GM18498 (cell line): ENCODE measurements at regions not wholly inside any gene's neighbourhood (a gene's known extent, or its start where the extent isn't known, plus 50 kb on each side); places are given as distances from the start of the nearest gene placed in this dataset.

ENCODE experiments used
- ATAC-seq: cut with Tn5 transposase; IDR thresholded peaks from one replicate; pipeline ENCODE4 v1.9.1; 2021; ENCODE audit warnings: mild to moderate bottlenecking, moderate library complexity; ENCODE audit not compliant: unreplicated experiment

DNA sequence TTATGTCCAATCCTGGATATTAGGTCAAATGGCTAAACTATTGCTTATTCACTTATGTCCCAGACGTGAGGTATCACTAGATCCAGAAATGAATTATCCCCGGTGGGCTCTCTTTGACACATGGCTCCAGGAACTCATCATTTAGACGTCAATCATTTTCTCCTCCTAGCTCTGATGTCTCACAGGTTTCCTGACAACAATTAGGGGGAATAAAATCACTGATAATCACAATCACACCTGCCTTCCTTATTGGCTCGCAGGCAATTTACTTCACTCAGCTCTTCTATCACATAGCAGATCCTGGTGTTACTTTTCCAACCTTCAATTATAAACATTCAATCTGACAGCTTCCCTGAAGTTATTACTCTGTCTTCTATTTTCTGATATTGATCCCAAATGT is 634.0 kb upstream of the TENM4 start:
- no peak for ATAC-seq

DNA sequence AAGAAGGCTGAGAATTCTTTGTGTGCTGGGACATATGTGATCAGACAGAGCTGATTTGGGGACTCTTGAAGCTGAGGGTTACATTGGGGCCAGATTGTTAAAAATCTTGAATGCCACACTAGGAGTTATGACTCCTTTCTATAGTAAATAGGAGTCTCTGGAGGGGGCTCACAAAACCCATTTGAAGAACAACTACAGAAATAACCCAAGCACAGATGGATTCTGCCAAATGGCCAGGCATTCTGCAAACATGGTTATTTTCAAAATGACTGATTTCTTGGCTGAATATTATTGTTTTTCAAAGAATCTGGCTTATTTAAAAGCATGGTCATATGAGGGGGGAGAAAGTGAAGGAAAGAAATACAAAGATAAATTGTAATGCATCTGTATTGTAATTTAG is 625.5 kb upstream of the TENM4 start:
- ATAC-seq = no peak

DNA sequence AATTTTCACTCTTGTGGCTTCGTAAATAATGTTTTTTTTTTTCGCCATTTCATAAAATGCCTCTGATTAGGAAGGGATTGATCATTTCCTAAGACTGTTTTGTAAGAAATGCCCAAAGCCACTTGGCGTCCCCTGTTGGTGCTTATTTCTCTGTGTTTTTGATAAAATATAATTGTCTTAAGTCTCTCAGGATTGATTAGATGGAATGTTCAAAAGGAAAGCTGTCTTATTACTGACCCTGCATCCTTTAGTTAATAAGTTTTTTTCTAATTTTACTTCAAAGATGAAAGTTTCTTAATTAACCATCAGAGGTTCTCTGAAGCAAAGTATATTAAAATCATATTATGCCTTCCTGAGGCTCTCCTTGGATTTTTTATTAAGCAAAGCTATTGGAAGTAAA is 624.3 kb upstream of the TENM4 start:
- ATAC-seq = no peak

DNA sequence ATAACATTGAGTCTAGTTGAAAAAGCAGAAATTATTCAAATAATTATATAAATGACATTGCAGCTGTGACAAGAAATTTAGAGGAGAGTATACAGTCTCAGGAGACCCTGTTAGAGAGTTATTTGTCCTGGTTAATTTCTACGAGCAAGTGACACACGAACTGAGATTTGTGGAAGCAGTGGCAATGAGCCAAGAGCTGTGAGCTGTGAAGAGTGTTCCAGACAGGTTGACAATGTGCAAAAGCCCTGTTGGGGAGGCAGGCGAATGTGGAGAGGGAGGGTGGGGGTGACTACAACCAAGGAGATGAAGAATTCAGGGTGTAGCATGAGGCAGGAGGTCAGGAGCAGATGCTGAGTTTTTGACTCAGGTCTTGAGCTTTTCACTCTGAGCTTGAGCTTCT is 620.2 kb upstream of the TENM4 start:
- no peak for ATAC-seq

DNA sequence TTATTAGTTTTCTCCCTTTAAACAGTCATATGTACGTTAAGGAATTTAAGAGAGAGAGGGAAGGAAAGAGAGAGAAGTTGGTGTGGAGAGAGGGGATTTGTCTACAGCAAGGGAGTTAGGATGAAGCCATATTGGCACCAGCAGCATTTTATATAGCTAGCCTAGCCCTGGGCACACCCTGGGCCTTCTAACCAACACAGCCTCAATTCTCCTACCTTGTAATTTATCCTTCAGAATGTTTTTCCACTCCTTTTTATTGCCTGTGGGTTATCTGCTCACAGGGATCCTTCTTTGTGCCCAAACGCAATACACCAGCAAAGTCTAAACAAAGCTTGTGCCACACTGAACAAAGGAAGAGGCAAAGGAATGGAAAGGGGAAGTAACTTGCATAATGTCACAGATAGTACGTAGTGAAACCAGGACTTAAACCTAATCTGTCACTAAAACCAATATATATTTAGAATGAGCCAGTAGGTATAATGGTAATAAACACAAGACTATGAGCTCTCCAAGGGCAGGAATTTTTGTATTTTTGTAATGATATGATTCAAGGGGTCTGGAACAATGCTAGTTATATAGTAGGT is 613.8 kb upstream of the TENM4 start:
- no peak for ATAC-seq

DNA sequence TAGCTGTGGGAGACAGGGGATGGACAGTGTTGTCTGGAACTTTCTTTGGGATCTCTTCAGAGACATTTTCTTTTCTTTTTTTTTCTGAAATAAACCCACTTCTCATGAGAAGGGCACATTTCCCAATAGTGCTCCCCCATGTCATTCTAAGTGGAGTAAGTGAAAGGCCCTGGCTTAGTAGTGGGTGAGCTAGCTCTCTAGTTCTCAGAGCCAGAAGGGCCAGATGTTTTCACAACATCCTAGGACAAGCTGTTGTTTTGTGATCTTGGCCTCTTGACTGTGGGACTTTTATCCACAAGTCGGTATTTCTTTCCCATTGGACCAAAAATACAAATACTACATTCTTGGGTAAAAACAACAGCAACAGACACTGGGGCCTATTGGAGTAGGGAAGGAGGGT is 607.7 kb upstream of the TENM4 start:
- ATAC-seq = no peak

DNA sequence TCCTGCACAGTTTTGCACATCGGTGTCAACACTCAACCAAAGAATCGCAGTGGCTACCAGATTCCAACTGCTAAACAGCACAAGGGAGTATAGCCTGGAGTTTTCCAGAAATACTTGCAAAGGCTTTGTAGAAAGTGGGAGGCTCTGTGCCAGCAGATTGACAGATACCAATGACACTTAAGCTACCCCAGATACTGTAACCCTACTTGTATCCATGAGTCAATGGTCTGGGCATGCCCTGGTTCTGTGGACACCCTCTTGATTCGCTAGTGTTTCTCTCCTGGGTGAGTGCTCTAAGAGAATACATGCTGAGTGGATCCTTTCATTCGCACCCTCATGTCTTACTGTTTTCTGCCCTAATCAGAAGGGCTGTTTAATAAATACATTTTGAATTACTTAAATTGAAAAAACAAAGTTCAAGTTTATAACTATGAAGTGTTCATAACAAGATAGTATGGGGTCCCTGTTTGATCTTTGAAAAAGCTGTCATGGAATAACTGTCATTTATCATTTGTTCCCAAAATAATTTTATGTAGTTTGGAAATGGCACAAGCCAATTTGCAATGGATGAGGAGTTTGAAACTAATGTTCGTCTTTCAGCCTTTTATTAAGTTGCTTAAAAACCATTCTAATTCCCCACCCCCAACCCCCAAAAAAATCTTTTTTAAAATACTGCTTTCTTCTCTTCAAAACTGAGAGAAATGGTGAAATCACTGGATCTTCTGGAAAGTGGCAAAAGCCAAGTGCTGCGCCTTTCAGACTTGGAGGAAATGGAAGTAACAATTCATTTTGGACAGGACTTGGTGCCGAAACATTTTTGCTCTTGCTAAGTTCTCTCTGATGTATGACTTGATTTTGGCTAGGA is 600.5 kb upstream of the TENM4 start:
- no peak for ATAC-seq

DNA sequence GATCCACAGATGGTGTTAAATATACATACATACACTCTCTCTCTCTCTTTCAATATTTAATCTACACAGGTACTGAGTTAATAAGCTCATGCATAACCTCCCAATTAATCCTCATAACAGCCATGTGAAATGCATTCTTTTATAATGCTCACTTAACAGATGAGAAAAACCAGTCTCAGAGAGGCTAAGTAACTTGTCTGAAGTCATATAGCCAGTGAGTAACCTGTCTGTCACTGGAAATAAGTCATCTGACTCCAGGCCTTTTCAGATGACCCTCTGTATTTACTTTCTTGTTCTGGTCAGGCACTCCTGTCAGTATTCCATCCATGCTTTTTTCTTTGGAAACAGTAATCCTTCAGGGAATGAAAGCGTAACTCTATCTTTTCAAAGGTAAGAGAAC is 594.0 kb upstream of the TENM4 start:
- ATAC-seq = no peak

DNA sequence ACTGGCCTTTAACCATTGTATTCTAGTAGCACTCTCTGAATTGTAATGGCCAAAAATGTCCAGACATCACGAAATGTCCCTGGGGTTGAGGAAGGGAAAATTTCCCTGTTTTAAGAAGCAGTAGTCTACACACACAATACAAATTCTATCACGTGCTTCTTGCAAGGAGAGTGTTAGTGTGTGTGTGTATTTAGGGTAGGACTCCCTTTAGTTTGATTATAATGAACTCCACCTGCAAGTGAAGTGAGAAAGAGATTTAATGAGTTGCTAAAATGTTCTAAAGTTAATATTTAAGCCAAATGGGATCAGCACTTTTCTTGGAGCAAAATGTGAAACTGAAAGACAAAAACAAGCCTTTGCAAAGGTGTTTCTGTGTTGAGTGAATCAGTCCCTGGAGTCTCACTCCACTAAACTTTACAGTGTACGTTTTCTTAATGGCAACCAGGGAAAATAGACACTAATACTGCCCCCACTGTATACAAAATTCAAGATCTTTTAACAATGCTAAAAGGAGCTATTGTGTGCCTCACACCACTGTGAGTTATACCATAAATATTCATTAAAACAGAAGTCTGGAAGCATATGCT is 590.3 kb upstream of the TENM4 start:
- ATAC-seq = no peak

DNA sequence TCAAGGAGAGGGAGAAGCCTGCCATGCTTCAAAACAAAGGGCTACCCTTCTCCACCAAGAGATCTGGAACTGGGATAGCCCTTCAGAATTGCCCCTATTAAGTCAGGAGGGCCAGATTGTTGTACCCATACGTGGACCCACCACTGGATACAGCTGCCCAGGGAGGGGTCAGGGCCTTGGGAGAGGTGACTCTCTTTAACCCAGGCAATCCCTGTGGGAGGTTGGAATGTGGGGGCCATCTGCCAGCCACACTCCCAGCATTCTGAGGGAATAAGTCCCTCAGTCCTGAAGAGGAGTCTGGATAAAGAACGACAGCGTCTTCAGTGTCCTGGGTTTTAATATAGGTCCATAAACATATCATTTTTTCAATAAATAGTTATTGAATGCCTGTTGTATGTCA is 588.2 kb upstream of the TENM4 start:
- ATAC-seq = no peak

DNA sequence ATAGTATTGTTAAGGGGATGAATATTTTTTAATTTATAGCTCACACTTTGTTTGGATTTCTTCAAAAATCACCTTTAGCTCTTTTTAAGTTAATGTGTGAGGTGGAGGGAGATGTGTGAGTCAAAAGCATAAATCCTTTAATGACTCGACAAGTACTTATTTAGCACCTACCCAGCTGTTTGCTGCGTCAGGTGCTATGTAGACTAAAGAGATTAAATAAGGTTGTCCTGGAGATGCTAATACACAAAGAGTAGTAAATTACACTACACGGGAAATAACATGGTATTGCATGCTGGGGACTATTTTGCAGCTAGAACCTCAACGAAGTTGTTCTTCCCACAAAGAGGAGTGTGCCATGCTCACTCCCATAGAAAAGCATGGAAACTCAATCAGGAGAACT is 583.3 kb upstream of the TENM4 start:
- no peak for ATAC-seq

DNA sequence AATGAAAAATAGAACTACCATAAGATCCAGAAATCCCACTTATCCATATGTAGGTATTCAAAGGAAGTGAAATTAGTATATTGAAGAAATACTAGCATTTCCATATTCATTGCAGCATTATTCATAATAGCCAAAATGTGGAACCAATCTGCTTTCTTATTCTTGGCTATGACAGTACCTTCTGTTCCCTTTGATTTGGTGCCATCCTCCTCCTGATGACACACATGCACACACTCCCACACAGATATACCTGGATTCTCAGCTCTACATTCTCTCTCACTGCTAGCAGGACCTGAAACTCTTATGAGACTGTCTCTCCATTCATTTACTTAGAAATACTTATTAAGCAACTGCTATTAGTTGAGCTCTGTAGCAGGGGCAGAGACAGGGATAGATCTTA is 582.6 kb upstream of the TENM4 start:
- no peak for ATAC-seq

DNA sequence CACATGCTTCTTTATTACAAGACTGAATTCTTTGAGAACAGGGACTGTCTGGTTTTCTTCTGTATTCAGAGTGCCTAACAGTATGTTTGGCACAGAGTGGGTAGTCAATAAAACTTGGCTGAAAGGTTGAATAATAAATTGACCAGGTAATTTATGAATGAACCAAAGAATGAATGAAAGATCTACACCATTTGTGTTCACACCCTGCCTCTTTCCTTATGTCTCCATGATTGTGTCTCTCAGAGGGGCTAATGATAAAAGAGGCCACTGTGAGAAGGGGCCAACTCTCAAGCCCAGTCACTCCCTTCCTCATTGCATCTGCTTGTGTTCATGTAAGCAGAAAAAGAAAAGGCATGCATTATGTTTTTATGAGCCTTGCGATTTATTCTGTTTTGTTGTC is 569.7 kb upstream of the TENM4 start:
- no peak for ATAC-seq

DNA sequence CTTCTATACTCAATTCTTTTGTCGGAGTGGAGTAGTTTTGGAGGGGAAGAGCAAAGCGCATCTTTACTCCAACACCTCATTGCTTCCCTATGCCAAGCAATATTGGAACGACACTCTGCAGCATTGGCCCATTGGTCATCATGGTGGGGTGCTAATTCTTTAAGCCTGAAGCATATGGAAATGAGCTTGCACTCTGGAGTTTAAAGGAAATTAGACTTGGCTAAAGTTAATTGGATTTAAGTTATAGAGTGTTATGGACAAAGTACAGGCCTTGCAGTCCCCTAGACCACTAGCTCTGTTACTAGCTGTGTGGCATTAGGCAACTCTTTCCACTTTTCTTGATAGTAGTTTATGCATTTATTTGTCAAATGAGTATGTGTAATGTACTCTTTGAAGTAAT is 568.3 kb upstream of the TENM4 start:
- ATAC-seq = no peak

DNA sequence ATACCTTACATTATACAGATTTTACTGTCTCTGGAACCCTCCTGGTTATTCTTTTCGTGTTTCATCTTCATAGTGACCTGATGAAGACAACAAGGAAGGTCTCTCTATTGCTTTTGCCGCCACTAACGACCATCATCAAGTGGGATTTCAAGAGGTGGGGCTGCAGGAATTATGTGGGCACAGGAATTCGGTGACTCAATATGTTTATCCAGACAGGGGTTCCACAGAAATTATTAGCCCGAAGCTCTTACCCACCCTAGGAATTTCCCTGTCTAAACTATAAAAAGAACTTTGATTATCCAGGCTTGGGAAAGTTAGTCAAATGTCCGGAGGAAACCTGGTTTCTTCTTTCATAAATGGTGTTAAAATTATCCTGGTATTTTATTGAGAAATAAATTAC is 566.8 kb upstream of the TENM4 start:
- no peak for ATAC-seq

DNA sequence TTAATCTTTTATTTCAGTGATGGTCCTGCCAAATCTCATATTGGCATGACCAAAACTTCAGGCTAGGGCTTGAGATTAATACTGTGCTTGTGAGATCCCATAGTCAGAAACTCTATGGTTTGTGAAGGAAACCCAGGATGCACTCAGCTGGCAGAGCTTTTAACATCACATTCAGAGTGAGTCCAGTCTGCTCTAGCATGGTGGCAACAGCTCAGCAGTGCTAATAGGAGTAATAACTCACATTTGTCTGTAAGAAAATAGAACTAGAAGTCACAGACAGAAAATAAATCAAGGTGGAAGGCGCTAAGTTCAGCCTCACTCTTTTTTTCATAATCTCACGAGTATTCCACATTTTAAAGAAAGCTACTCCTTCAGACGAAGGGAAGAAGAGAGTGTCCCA is 549.3 kb upstream of the TENM4 start:
- ATAC-seq = no peak

DNA sequence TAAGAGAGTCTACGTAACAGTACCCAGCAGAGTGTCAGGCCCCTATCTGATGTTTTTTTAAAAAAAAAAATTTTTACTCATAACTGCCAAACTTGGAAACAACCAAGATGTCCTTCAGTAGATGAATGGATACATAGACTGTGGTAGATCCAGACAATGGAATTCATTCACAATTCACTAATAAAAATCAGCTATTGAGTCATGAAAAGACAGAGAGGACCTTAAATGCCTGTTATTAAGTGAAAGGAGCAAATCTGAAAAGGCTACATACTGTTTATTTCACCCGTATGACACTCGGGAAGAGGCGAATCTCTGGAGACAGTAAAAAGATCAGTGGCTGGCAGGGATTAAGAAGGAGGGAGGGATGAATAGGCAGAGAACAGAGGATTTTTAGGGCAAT is 541.4 kb upstream of the TENM4 start:
- ATAC-seq = no peak

DNA sequence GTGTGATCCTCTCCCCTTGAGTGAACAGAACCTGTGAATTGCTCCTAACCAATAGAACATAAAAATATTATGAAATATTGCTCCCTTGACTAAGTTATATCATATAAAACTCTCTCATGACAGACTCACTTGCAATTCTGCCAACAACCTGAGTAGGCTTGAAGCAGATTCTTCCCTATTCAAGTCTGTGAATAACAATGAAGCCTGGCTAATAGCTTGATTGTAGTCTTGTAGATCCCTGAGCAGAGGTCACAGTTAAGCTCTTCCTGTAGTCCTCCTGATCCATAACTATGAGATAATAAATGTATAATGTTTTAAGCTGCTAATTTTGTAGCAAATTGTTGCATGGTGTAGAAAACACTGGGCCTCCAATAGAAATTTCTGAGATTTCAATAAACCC is 540.1 kb upstream of the TENM4 start:
- ATAC-seq = no peak

DNA sequence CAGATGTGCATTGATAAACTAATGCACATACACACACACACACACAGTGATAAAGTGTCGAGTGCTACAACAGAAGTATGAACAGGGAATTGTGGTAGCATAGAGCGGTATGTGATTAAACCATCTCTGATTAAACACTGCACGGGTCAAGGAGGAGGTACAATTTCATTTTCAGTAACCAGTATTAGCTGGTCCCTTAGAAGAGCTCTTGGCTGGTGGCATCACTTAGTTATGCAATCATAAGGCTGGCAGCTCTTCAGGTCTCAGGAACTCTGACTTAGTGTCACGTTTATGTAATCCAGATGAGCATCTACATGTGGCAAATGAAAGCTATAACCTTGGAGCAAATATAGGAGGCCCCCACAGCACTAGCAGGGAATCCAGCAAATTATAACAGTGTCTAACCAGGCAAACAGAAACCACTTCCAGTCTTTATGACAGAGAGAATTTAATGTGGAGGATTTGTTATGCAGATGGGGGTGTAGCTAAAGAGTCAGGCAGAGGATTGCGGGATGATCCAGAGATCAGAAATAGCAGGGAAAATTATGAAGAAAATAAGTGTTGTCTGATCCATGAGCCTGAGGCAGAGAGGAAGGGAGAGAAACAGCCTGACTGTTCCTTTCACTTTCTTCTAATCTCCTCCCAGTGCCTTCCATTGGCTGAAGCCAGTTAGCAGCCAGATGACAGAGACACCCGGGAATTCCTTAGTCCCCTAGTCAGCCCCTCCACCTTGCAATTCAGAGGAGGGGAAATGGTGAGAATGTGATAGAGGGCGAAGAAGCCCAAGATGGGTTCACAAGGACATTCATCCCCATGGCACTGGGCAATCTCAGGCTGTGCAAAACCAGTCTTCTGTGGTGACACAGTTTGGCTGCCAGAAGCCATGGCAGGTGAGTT is 533.1 kb upstream of the TENM4 start:
- no peak for ATAC-seq

DNA sequence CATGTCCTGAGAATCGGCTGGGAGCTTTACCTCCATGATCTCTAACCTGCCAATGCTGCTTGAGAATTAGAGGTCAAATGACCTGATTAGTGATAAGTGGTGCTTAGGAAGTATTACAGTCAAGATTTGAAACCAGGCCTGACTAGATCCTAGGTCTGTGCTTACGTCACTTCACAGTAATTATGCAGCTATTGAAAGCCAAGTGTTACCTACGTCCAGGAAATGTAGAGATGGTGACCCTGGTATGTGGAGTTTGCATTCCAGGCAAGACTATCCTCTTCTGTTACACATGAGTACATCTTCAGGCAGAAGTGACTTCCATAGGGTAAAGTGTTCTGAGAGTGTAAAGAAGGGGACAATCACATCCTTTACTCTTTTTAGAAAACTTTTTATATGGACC is 530.4 kb upstream of the TENM4 start:
- ATAC-seq = no peak

DNA sequence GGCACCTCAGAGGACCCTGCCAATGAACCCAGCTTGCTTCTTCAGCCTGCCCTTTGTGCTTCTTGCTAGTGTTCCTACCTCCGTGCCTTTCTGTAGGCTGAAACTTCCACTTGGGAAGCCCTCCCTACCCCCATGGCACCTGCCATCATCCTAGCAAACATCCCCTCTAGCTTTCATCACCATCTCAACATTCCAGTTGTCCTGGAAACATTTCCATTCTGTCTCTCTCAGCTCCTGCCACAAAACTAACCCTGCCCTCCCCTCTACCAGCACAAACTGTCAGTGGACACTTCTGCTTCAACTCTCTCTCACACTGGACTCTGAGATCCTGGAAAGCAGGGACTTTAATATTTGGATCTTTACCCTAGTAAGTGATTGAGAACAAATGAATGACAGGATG is 525.8 kb upstream of the TENM4 start:
- ATAC-seq = no peak
